CD4-positive, alpha-beta T cell treated with Interferon alpha-2 for 1 hour (primary cell): ENCODE measurements at regions not wholly inside any gene's neighbourhood (a gene's known extent, or its start where the extent isn't known, plus 50 kb on each side); places are given as distances from the start of the nearest gene placed in this dataset.

ENCODE experiments used
- DNase-seq, 2 donors: peaks; one replicate each; pipeline ENCODE4 v3.0.0-alpha.2; 2020 to 2022

- no peak for DNase-seq
Observed at GRCh38 chr2:237171396-237171795, 85.7 kb downstream of the COPS8 start.

DNA sequence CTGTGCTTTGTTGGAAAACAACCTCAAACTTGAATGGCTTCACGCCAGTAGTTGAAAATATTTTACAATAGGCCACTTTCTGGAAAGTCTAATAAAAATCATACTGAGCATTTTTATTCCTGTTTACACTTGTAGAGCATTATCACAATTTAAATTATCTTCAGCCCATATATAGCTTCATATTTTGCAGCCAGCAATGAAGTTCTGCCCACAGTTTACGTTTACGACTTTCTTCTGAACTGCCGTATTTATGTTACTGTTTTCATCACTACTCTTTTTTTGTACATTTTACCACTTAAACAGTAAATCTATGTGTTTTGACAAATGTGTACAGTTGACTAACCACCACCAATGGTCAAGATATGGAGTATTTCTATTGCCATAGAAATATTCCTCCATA, 86.2 kb downstream of the COPS8 start:
- DNase-seq, result no peak

- no peak for DNase-seq
Observed at GRCh38 chr2:237177052-237177451, 91.4 kb downstream of the COPS8 start.

- DNase-seq, result no peak
Observed at GRCh38 chr2:237177986-237178385, 92.3 kb downstream of the COPS8 start.

DNA sequence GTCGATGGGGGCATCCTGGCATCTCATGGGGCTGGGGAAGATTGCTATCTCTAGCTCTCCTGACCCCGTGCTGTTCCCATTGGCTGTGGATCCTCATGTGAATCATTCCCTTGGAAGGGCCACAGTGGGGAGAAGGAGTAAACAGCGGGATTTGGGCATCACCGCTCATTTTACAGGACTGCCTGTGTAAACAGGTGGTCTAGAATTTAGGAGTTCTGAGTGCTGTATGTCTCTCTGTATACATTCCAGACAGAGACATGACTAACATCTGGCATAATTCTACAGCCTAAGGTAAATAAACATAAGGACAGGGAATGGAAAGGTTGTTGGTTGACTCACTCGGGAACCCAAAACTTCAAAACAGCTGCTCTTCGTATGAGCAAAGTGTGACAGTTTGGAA, 92.7 kb downstream of the COPS8 start:
- no peak for DNase-seq

DNA sequence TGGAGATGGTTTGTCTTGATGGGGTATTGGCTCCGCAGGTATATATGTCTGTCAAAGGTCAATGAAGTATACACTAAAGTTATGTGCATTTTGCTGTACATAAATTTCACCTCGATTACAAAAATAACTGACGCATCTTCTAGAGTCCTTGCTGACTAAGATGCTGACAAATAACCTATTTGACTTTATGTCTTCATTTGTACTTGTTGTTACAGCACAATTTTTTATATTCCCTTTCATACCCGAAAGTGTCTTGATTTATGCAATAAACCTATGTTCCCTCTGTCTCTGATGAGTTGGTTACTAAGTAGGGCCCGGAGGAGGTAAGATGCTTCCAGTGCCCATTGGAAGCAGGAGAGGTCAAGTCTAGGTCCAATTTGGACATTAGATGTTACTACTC, 93.5 kb downstream of the COPS8 start:
- no peak for DNase-seq

DNA sequence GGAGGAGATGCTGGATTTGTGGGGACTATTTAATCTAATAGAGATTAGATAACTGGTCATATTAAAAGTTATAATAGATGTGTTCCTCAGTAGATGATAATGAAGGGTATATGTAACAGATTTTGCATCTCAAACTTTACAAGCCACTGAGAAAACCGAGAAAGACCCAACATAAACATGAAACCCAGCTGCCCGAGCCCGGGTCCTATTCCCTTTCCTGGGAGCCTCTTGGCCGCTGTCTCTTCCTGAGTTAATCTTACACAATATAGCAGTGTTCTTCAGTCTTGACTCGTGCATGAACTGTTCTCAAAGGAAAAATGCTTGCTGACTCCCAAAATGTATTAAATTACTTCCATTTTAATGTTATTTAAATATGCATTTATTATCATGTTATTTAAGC, 94.5 kb downstream of the COPS8 start:
- no peak for DNase-seq

DNA sequence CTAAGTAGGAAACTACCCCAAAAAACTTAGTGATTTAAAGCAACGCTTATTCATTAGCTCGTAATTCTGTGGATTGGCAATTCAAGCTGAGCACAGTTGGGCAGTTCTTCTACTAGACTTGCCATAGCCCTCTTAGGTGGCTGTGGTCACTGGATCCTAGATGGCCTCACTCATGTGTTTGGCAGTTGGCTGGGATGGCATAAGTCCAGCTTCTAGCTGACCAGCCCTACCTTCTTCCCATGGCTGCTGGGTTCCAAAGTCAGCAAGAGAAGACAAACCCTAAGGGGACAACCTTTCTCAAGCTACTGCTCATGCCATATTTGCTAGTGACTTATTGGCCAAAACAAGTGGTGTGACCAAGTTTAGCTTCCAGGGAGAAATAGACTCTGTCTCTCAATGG, 95.3 kb downstream of the COPS8 start:
- DNase-seq, result no peak

DNA sequence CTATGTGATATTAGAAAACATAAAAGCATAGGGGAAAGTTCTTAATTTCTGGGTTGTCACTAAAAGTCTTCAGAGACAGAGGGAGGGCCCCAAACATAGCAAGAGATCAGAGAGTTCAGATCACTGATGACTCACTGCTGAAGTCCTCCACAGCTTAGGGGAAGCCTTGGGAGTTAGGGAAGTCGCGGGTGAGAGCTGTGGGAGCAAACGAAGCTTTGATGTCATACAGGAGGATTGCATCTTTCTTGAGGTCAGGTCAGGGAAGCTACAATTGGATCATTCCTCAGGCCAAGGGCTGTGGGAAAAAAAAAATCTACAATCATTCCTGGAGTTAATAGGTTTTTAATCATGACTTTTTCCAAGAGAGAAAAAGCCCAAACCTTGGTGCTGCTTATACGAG, 96.2 kb downstream of the COPS8 start:
- DNase-seq, result no peak

- DNase-seq, result no peak
Observed at GRCh38 chr2:237182422-237183123, 96.9 kb downstream of the COPS8 start.

DNA sequence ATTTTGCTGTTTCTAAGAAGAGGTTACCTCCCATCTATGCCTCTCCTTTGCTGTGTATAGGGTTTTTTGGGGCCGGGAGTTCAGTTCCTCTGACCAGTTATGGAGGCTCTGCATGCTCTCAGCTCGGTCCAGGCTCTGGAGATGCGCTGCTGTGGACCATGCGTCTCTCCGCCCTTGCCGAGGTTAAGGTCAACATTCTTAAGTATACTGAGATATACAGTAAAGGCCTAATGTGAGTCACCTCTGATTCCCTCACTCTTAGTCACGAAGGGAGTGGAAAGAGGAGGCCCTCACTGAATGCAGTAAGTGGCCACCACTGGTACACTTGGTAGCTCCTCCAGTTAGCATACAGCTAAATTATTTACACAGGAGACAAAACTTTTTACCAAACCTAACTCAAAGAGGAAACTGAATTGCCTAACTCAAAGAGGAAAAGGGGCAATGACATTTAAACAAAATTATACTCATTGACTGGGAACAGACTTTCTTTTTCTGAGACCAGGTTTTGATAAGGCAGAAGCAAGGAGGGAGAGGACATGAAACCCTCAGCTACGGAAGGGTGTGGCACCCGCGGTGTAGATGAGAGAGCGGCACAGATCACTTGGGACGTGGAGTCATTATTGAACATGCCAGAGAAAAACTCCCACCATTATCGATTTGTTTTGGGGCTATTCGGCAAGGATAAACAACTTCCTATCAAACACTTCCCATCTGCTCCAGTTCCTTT, 98.7 kb downstream of the COPS8 start:
- DNase-seq, result no peak

DNA sequence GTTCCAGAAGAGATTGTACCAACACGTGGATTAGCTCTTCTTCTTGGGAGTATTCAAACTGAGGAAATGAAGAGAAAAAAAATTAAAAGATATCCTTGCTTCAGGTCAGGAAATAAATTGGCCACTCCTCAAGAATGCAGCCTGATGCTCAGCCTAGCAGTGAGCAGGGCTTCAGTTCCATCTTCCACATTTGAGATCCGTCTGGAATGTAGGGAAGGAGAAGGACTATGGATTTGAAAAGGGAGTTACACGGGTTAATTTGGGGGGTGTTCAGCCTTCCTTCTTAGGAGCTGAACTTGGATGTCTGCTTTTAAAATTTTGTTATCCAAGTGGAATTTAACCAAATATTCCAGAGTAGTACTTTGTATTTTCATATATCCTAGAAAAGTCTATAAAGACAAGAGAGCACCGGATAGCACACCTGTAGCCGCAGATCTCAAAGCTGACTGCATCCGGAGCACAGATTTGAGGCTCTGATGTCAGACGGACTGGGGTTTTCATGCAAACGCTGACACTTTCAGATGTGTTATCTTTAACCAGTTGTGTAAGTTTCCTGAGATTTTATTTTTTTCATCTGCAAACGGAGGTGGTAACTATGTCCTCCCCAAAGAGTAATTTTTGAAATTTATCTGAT, 99.3 kb downstream of the COPS8 start:
- DNase-seq, result no peak

- DNase-seq, result no peak
Observed at GRCh38 chr2:237185553-237185925, 99.8 kb downstream of the COPS8 start.

DNA sequence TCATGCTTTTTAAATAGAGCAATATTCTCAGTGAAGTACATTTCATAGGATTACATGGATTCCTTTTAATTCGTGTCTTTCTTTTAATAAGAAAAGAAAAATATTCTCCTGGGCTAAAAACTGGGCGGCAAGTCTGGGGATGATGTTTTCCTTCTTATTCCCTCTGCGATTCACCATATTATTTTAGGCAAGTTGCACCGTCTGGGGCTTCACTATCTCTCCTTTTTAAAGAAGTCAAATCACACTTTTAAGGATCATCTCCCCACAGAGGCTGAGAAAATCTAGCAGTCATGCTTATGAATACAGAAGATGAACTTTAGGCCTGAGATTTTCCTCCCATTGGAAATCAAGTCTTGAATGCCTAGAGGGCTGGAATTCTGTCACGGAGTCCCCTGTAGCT, 104.1 kb downstream of the COPS8 start:
- no peak for DNase-seq

- no peak for DNase-seq
Observed at GRCh38 chr2:237190966-237191713, 105.5 kb downstream of the COPS8 start.

DNA sequence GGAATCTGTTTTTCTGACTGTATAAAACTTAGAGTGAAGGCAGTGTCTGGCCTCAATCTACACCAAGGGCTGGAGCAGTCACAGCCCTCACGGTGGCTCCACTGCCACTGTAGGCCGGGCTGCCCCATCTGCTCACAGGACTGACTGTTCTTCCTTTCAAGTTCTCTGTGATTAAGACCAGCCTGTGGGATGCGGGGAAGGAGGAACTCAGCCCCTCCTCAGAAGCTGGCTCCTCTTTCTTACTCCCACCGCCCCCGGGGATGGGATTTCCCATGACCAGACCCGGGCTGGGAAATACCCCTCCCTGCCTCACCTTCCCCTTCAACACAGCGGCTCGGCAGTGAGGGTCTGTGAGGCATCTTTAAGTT, 106.0 kb downstream of the COPS8 start:
- no peak for DNase-seq

DNA sequence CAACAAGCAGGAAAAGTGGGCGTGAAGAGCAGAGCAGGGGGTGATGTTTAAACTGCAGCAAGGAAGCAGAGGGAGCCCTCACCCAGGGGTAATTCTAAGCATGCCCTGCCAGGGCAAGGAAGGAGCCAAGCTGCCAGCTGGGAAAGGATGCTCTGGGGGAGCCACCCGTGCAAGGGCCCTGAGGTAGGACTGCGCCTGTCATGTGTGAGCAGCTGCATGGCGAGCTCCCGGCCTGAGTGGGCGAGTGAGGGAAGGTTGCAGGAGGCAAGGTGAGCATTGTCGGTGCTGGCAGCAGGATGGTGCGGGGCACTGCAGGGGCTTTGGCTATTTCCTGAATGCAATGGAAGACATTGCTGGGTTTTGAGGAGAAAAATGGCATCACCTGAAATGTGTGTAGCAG, 107.2 kb downstream of the COPS8 start:
- DNase-seq, result no peak

GRCh38 chr2:237193436-237193835, 107.7 kb downstream of the COPS8 start:
- no peak for DNase-seq

GRCh38 chr2:237194081-237194480, 108.4 kb downstream of the COPS8 start:
- DNase-seq, result no peak

- DNase-seq, result no peak
Observed at GRCh38 chr2:237194906-237195305, 109.2 kb downstream of the COPS8 start.

GRCh38 chr2:237195396-237196120, 109.9 kb downstream of the COPS8 start:
- no peak for DNase-seq

- no peak for DNase-seq
Observed at GRCh38 chr2:237196409-237196808, 110.7 kb downstream of the COPS8 start.
